Natural killer cell (primary cell): ENCODE measurements at regions not wholly inside any gene's neighbourhood (a gene's known extent, or its start where the extent isn't known, plus 50 kb on each side); places are given as distances from the start of the nearest gene placed in this dataset.

Experiments
- ATAC-seq, 3 donors: fragments of 150-1000 bp in 2 of 3; fragments of 200-7000 bp in 1 of 3; cut with Tn5 transposase; 1 replicate in 1 of 3; 2 replicates in 2 of 3; pipeline ENCODE4 v1.10.0; 2021; ENCODE audit warnings: mild to moderate bottlenecking in 2 of 3, moderate library complexity in 2 of 3
- DNase-seq, 2 donors: peaks; one replicate each; pipeline versions ENCODE4 v3.0.0 to v3.0.0-alpha.2; 2013 to 2021; ENCODE audit warnings: mixed read lengths in 1 of 2
- H3K27ac ChIP-seq: one replicate; pipeline ENCODE4 v1.5.1; 2013; ENCODE audit warnings: mild to moderate bottlenecking, low read length
- H3K27me3 ChIP-seq: one replicate; pipeline ENCODE4 v1.6.1; 2013; ENCODE audit warnings: low read length; ENCODE audit not compliant: control insufficient read depth, insufficient read depth
- H3K36me3 ChIP-seq: one replicate; pipeline ENCODE4 v1.6.1; 2013; ENCODE audit warnings: low read length; ENCODE audit not compliant: control insufficient read depth, insufficient read depth
- H3K4me1 ChIP-seq: one replicate; pipeline ENCODE4 v1.6.1; 2013; ENCODE audit warnings: low read length; ENCODE audit not compliant: control insufficient read depth, insufficient read depth
- H3K4me3 ChIP-seq: one replicate; pipeline ENCODE4 v1.5.1; 2013; ENCODE audit warnings: low read length
- H3K9me3 ChIP-seq: one replicate; pipeline ENCODE4 v1.6.1; 2013; ENCODE audit warnings: low read length; ENCODE audit not compliant: control insufficient read depth, insufficient read depth
- H3K27ac Mint-ChIP-seq, 2 donors: one replicate each; pipeline ENCODE4 v1.8.0; 2022; ENCODE audit warnings: mild to moderate bottlenecking in 2 of 2, mixed read lengths in 2 of 2, moderate library complexity in 1 of 2
- H3K27me3 Mint-ChIP-seq, 2 donors: one replicate each; pipeline ENCODE4 v1.8.0; 2022; ENCODE audit warnings: low read depth in 2 of 2, mixed read lengths in 2 of 2
- H3K36me3 Mint-ChIP-seq: one replicate; pipeline ENCODE4 v1.8.0; 2022; ENCODE audit warnings: mixed read lengths
- H3K4me1 Mint-ChIP-seq, 2 donors: one replicate each; pipeline ENCODE4 v1.8.0; 2022; ENCODE audit warnings: mixed read lengths in 2 of 2
- H3K4me3 Mint-ChIP-seq: one replicate; pipeline ENCODE4 v1.8.0; 2022; ENCODE audit warnings: mild to moderate bottlenecking, moderate library complexity, mixed read lengths
- H3K9me3 Mint-ChIP-seq, 2 donors: one replicate each; pipeline ENCODE4 v1.8.0; 2022; ENCODE audit warnings: mixed read lengths in 2 of 2
- CTCF ChIP-seq: fragments of 200-600 bp; IDR thresholded peaks from one replicate; pipeline ENCODE4 v1.8.0; 2022; ENCODE audit warnings: antibody characterized with exemption
- WGBS: methylation state at CpG from one replicate; pipeline ENCODE4 v1.1.7; 2013; ENCODE audit warnings: missing lambda C conversion rate; ENCODE audit not compliant: insufficient coverage; 5-methylcytosine and 5-hydroxymethylcytosine counted together
- intact Hi-C: fragments of 100-400 bp; cut with micrococcal nuclease; formaldehyde crosslinking; loops from one replicate; pipeline ENCODE4 v1.14.2; 2022

- ATAC-seq (no peak), DNase-seq (no peak)
- intact Hi-C loops: no loop called here
These were observed 410.9 kb downstream of the STIM2 start for GRCh38 chr4:27271555-27271954.

GRCh38 chr4:27272217-27272616 is 411.6 kb downstream of the STIM2 start:
- H3K27ac ChIP-seq: no peak overlapping the region
- H3K4me3 Mint-ChIP-seq: no peak overlapping the region
- no peaks in the 10 kb centered on the region for H3K4me1 Mint-ChIP-seq
- no peak overlapping the region for H3K4me3 ChIP-seq
- DNase-seq: no peak
- no peaks in the 10 kb centered on the region for H3K9me3 ChIP-seq
- TF ChIP-seq CTCF: no peak
- no peaks in the 10 kb centered on the region for H3K27me3 ChIP-seq
- no peaks in the 10 kb centered on the region for H3K36me3 ChIP-seq
- no peaks in the 10 kb centered on the region for H3K27me3 Mint-ChIP-seq
- H3K4me1 ChIP-seq: no peaks in the 10 kb centered on the region
- 0% methylated on average over 1 of the region's 1 CpG for WGBS
- H3K9me3 Mint-ChIP-seq: peaks cover 3 to 5% of the 10 kb centered on the region in 2 donors
- no peak for ATAC-seq
- no peak overlapping the region for H3K27ac Mint-ChIP-seq
- intact Hi-C loops: no loop called here
- no peaks in the 10 kb centered on the region for H3K36me3 Mint-ChIP-seq

More at GRCh38 chr4:27271555-27271954, 410.9 kb downstream of the STIM2 start:
- no peaks in the 10 kb centered on the region for H3K36me3 Mint-ChIP-seq
- H3K27me3 Mint-ChIP-seq: no peaks in the 10 kb centered on the region
- H3K4me1 Mint-ChIP-seq: no peaks in the 10 kb centered on the region
- no peaks in the 10 kb centered on the region for H3K27me3 ChIP-seq
- no peak overlapping the region for H3K27ac Mint-ChIP-seq
- H3K4me3 Mint-ChIP-seq: no peak overlapping the region
- H3K36me3 ChIP-seq: no peaks in the 10 kb centered on the region
- no peak for TF ChIP-seq CTCF
- H3K9me3 ChIP-seq: no peaks in the 10 kb centered on the region
- no CpG with 5 or more reads among the region's 4 CpGs for WGBS
- no peak overlapping the region for H3K4me3 ChIP-seq
- no peaks in the 10 kb centered on the region for H3K4me1 ChIP-seq
- H3K9me3 Mint-ChIP-seq: peaks cover 3 to 5% of the 10 kb centered on the region in 2 donors
- no peak overlapping the region for H3K27ac ChIP-seq

GRCh38 chr4:27276307-27277073 is 415.8 kb downstream of the STIM2 start:
- Histone ChIP-seq H3K9me3 (no peaks in the 10 kb centered on the region), H3K36me3 (no peaks in the 10 kb centered on the region), H3K27ac (no peak overlapping the region), H3K4me1 (no peaks in the 10 kb centered on the region), H3K27me3 (no peaks in the 10 kb centered on the region), H3K4me3 (no peak overlapping the region)
- WGBS: 72% methylated on average over 3 of the region's 3 CpGs
- Mint-ChIP-seq H3K27ac (no peak overlapping the region), H3K4me3 (no peak overlapping the region), H3K9me3 (peaks cover 8 to 11% of the 10 kb centered on the region in 2 donors), H3K27me3 (no peaks in the 10 kb centered on the region), H3K4me1 (no peaks in the 10 kb centered on the region), H3K36me3 (no peaks in the 10 kb centered on the region)
- intact Hi-C loops: no loop called here
- no peak for TF ChIP-seq CTCF
- DNase-seq: no peak
- ATAC-seq: no peak
